Hippocampal formation (tissue), 2 donors: ENCODE measurements at regions not wholly inside any gene's neighbourhood (a gene's known extent, or its start where the extent isn't known, plus 50 kb on each side); places are given as distances from the start of the nearest gene placed in this dataset.

ENCODE experiments used
- DNase-seq, 2 donors: peaks; one replicate each; lab custom pipeline; 2025; lab: John Stamatoyannopoulos, UW

DNA sequence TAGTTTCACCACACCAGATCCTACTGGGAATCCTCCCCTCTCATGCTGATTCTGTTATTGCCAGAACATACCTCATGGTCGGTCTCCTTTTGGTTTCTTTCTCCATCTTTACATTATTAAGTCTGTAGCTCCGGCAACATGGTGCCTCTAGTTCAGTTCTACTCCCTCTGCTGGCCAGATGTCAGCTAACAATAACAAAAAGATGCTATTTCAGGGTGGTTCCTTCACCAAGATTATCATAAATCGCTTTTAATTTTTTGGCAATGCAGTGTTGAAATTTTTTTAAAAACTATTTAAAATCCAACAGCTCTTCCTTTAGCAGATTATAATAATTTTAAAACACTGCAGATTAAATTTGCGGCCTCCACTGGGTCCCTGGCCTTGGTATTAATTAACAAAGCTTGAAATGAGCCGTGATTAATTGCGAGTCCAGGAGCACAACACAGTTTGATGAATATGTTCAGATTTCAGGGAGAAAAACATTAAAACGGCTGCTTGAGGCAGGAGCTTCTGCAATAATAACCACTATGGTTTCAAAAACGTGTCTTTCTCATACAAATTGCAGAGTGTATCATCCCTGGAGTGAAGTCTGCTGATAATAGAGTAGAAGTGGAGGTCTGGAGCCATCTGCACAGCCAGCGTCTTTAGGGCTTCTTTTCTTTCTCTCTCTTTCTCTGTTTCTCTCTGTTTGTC lies 492.9 kb upstream of the KIRREL3 start:
- DNase-seq: peak in 1 of 2 donors; percentile 5

DNA sequence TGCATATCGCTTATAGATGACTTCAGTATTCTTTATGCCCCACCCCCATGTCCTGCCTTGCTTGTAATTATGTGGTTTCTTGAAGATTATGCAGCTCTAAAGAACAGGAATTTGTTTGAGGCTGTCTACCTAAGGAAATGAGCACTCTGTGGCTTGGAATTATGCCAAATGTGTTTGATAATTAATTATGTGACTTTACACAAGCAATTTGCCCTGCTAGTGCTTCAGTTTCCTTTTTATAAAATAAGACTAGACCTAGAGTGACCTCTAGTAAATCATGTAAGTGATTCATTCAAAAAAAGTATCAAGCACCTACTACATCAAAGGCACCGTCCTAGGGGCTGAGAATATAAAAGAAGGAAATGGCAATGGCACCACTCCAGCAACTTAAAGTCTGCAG lies 491.5 kb upstream of the KIRREL3 start:
- no peak for DNase-seq

- DNase-seq: no peak
Observed at GRCh38 chr11:127491589-127491988, 491.0 kb upstream of the KIRREL3 start.

GRCh38 chr11:127490896-127491295 lies 490.3 kb upstream of the KIRREL3 start:
- DNase-seq: no peak

GRCh38 chr11:127485541-127485940 lies 485.0 kb upstream of the KIRREL3 start:
- DNase-seq: no peak

DNA sequence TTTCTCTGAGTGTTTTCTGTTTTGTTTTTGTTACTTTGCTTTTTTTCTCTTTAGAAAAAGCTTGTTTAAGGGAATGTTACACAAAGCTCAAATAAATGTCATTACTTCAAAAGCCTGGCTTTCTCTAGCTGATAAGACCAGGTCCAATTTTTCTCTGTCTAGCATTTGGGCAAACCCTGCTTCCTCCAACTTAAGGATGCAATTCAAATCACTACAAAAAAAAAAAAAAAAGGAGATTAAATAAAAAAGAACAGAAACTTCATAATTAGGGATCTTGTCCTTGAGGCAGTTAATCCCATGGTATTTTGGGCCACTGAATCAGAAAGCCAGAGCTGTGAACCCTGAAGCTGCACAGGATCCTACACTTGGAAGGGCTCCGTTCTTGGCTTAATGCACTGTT lies 480.8 kb upstream of the KIRREL3 start:
- no peak for DNase-seq

- no peak for DNase-seq
Observed at GRCh38 chr11:127478826-127479225, 478.3 kb upstream of the KIRREL3 start.

GRCh38 chr11:127474766-127475165 lies 474.2 kb upstream of the KIRREL3 start:
- DNase-seq: no peak

GRCh38 chr11:127472505-127472904 lies 471.9 kb upstream of the KIRREL3 start:
- no peak for DNase-seq

GRCh38 chr11:127471662-127472061 lies 471.1 kb upstream of the KIRREL3 start:
- no peak for DNase-seq

GRCh38 chr11:127470306-127470884 lies 469.8 kb upstream of the KIRREL3 start:
- DNase-seq: no peak

DNA sequence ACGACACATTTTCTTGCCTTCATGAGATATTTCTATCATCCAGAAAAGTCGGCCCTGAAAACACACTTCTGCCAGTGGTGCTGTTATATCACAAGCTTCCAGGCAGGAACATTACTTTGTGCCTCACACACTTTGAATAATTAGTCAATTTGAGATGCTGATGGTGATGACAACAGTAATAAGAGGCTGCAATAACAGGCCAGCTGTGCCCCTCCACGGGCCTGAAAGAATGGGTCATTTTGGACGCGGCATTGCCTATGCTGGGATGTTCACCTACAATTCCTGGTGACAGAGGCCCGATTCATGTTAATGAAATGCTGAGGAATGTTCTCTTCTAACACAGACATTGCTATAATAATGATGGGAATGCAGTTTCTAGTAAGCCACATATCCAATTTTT lies 463.8 kb upstream of the KIRREL3 start:
- no peak for DNase-seq

GRCh38 chr11:127462065-127462344 lies 461.4 kb upstream of the KIRREL3 start:
- DNase-seq: no peak

- no peak for DNase-seq
Observed at GRCh38 chr11:127461241-127462064, 460.9 kb upstream of the KIRREL3 start.

DNA sequence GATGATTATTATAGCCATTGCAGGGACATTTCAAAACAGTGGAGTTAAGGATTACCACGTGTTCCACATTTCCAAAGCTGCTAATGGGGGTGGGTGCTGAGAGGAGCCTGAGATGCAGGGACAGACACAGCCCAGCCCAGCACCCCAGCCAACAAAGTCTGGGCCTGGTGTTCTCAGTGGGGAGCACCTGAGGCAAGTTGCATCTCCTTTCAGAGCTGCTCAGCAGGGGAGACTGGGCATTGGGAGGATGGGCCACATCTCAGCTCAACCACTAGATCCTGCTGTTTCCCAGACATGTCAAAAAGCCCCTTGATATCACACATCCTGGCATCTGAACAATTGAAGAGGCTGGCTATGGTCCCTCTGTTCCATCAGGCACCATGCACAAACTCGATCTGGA lies 458.0 kb upstream of the KIRREL3 start:
- DNase-seq: no peak

GRCh38 chr11:127454856-127455255 lies 454.3 kb upstream of the KIRREL3 start:
- no peak for DNase-seq

GRCh38 chr11:127452533-127452932 lies 452.0 kb upstream of the KIRREL3 start:
- DNase-seq: no peak

DNA sequence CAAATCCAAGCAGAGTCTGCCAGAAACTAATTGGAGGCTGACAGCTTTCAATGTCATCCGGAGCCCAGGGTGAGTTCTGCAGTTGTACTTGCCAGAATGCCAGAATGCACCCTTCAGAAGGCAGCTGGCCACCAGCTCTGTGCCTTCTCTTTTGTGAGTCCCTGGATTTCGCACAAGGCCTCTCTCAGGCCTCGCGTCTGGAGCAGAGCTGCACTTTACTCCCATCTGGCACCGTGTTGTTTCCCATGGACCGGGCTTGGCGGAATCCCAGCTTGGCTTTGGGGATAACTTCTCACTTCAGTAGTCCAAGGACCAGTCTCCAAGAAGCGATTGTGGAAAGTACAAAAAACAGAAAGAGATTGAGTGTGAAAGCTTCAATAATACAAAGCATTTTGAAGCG lies 451.3 kb upstream of the KIRREL3 start:
- peak; percentile 57 to 68 for DNase-seq

GRCh38 chr11:127448101-127448500 lies 447.5 kb upstream of the KIRREL3 start:
- DNase-seq: no peak

- no peak for DNase-seq
Observed at GRCh38 chr11:127445476-127445875, 444.9 kb upstream of the KIRREL3 start.

DNA sequence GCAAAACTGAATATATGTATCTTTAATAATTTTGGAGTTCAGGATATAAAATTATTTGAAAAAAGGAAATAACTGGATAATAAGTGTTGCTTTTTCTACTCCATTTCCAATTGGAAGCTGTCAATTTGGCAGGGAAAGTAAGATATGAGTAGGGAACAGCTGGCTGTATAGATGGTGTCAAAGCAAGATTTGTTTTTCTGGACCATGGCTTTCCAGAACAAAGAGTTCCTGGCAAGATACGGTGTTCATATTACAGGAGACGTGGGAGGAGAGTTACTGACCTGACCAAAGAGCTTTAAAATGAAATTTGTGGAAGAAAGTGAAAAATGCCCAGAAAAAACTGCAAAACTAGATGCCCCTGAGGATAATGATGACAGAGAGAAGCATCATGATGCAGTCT lies 442.7 kb upstream of the KIRREL3 start:
- DNase-seq: no peak

DNA sequence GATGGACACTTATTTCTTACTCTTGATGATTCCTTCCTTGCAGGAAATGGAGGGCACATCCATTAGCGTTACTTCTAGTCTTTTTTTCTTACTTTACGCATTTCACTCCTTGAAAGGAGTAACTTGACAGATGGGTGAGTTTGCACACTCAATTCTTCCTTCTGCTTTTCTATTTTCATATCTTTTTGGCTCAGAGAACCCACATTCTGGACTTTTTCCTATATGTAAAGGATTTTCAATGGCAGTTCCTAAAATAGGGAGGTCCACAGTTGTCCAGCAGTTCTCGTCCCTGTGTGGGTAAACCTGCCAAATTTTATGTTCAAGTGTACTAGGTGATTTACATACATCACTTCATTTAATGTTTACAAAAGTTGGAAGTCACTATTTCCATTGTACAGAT lies 440.0 kb upstream of the KIRREL3 start:
- no peak for DNase-seq

DNA sequence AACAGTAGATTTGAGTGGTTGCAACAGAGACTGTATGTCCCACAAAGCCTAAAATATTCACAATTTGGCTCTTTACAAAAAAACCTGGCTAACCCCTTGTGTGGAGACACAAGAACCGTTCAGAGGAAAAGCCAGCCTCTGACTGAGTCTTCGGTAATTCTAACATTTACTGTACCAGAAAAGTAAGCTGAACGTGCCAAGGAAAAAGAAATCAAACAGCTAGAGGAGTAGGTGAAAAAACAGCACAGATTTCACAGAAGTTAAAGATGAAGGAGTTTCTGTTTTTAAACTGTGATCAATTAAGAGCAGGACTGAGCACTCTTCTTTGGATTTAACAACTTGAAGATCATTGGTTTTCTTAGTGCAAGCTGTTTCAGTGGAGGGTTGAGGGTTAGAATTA lies 424.7 kb upstream of the KIRREL3 start:
- no peak for DNase-seq
